K562 (cell line): ENCODE measurements at regions not wholly inside any gene's neighbourhood (a gene's known extent, or its start where the extent isn't known, plus 50 kb on each side); places are given as distances from the start of the nearest gene placed in this dataset.

Source experiments
- ATAC-seq: fragments of 200-7000 bp; cut with Tn5 transposase; 3 replicates; pipeline ENCODE4 v1.9.1; 2020; ENCODE audit warnings: moderate library complexity
- BruUV-seq: library from RNA; stranded (reverse); fragments of 400-500 nt; replicated peaks from 2 replicates; lab custom pipeline; 2021; lab: Mats Ljungman, UMichigan
- CTCF ChIA-PET: fragments of 300-600 bp; formaldehyde crosslinking; extraction: SDS; loops from one replicate; lab custom pipeline; 2021; ENCODE audit warnings: low intra/inter-chr PET ratio; lab: Yijun Ruan, JAX
- POLR2A ChIA-PET: fragments of 300-600, 350-650 bp; sonication (Branson Sonifier 250); formaldehyde crosslinking; extraction: SDS; loops from one replicate; lab custom pipeline; 2021; ENCODE audit warnings: antibody characterized with exemption, inconsistent platforms; lab: Yijun Ruan, JAX
- DNase-seq, 4 experiments: peaks; one replicate each; pipeline versions ENCODE4 v3.0.0 to v3.0.0-alpha.2; 2011 to 2018; ENCODE audit warnings: low spot score in 3 of 4, mixed read lengths in 3 of 4; ENCODE audit errors: extremely low read depth in 1 of 4
- FAIRE-seq: peaks from 2 replicates; lab custom pipeline; 2011; peaks lifted over from hg19 to GRCh38; lab: Jason Lieb, UNC
- H2AFZ ChIP-seq: 2 replicates; pipeline ENCODE4 v1.6.0; 2011; ENCODE audit warnings: low read depth, low read length, control low read depth, inconsistent platforms
- H3K27ac ChIP-seq: fragments of 200-600 bp; 3 replicates; pipeline ENCODE4 v1.8.0; 2011; ENCODE audit warnings: low read depth, mild to moderate bottlenecking, control low read depth, inconsistent platforms, low read length, moderate library complexity, mixed read lengths; ENCODE audit errors: extremely low read depth
- H3K27me3 ChIP-seq, 2 experiments: fragments of 300-600 bp in 1 of 2; 2 replicates in 1 of 2; 3 replicates in 1 of 2; pipeline versions ENCODE4 v1.6.0 to v1.8.0; 2011; ENCODE audit warnings: inconsistent platforms in 2 of 2, low read length in 2 of 2, mild to moderate bottlenecking in 1 of 2, mixed read lengths in 1 of 2, moderate library complexity in 1 of 2; ENCODE audit not compliant: control insufficient read depth in 2 of 2, insufficient read depth in 2 of 2
- H3K36me3 ChIP-seq: fragments of 300-600 bp; 3 replicates; pipeline ENCODE4 v1.8.0; 2011; ENCODE audit warnings: mild to moderate bottlenecking, low read length, inconsistent platforms; ENCODE audit not compliant: control insufficient read depth, insufficient read depth
- H3K4me1 ChIP-seq, 2 experiments: fragments of 200-600 bp in 1 of 2; replicated peaks in 1 of 2; 2 replicates in 1 of 2; 3 replicates in 1 of 2; pipeline versions ENCODE4 v1.5.1 to v1.8.0; 2011; ENCODE audit warnings: inconsistent platforms in 2 of 2, low read length in 2 of 2, mild to moderate bottlenecking in 1 of 2, mixed read lengths in 1 of 2, moderate library complexity in 1 of 2; ENCODE audit not compliant: control insufficient read depth in 2 of 2, insufficient read depth in 2 of 2
- H3K4me2 ChIP-seq: 2 replicates; pipeline ENCODE4 v1.6.1; 2011; ENCODE audit warnings: low read length, control low read depth, inconsistent platforms, mixed read lengths; ENCODE audit not compliant: insufficient read depth
- H3K4me3 ChIP-seq: fragments of 200-600 bp; sonication (generic), shearing (Covaris generic); 2 replicates; pipeline ENCODE4 v1.5.1; 2016; ENCODE audit warnings: control low read depth, inconsistent platforms
- H3K79me2 ChIP-seq: fragments of 200-600 bp; 3 replicates; pipeline ENCODE4 v1.8.0; 2011; ENCODE audit warnings: low read length, inconsistent platforms; ENCODE audit not compliant: control insufficient read depth, insufficient read depth
- H3K9ac ChIP-seq, 2 experiments: 2 replicates each; pipeline versions ENCODE4 v1.6.0 to v1.6.1; 2011; ENCODE audit warnings: low read depth in 2 of 2, low read length in 2 of 2, control low read depth in 1 of 2, inconsistent platforms in 1 of 2, mild to moderate bottlenecking in 1 of 2, mixed read lengths in 1 of 2; ENCODE audit not compliant: insufficient read depth in 1 of 2
- H3K9me1 ChIP-seq: one replicate; pipeline ENCODE4 v1.6.0; 2011; ENCODE audit warnings: inconsistent platforms, mild to moderate bottlenecking, low read length, moderate library complexity; ENCODE audit not compliant: control insufficient read depth, insufficient read depth
- H3K9me3 ChIP-seq: replicated peaks from 2 replicates; pipeline ENCODE4 v1.5.1; 2011; ENCODE audit warnings: low read depth, low read length, inconsistent platforms; ENCODE audit not compliant: control insufficient read depth, insufficient read depth
- H4K20me1 ChIP-seq: replicated peaks from 2 replicates; pipeline ENCODE4 v1.6.1; 2011; ENCODE audit warnings: low read length, inconsistent platforms, mixed read lengths; ENCODE audit not compliant: control insufficient read depth, insufficient read depth
- FOXA1 ChIP-seq: fragments of 450-650 bp; IDR thresholded peaks from 2 replicates; pipeline ENCODE4 v1.6.1; 2016; ENCODE audit warnings: mild to moderate bottlenecking, borderline replicate concordance
- KLF13 ChIP-seq: fragments of 450-650 bp; IDR thresholded peaks from 2 replicates; pipeline ENCODE4 v1.6.1; 2016; ENCODE audit warnings: missing genetic modification characterization, low read depth, mild to moderate bottlenecking, missing compliant biosample characterization, moderate library complexity, borderline replicate concordance
- RNF2 ChIP-seq: sonication (generic); IDR thresholded peaks from 2 replicates; pipeline ENCODE4 v1.6.1; 2016
- THRA ChIP-seq: fragments of 450-650 bp; IDR thresholded peaks from 2 replicates; pipeline ENCODE4 v1.6.1; 2017; ENCODE audit warnings: mild to moderate bottlenecking, moderate library complexity
- ZBTB40 ChIP-seq, 2 experiments: fragments of 450-650 bp in 1 of 2; sonication (generic) in 1 of 2; formaldehyde crosslinking in 1 of 2; IDR thresholded peaks; 2 replicates each; pipeline versions ENCODE4 v1.7.1 to v1.9.0; 2016 to 2022; ENCODE audit warnings: inconsistent platforms in 1 of 2, mild to moderate bottlenecking in 1 of 2, missing genetic modification reagents in 1 of 2
- ZBTB9 ChIP-seq: fragments of 450-650 bp; formaldehyde crosslinking; IDR thresholded peaks from 2 replicates; pipeline ENCODE4 v1.4.0; 2020; ENCODE audit warnings: mild to moderate bottlenecking, moderate library complexity
- ZC3H8 ChIP-seq: fragments of 450-650 bp; IDR thresholded peaks from 2 replicates; pipeline ENCODE4 v1.6.1; 2017
- WGBS: fragments of 100-300 bp; shearing (Covaris generic); methylation state at CpG from one replicate; pipeline ENCODE4 v1.1.6; 2016; ENCODE audit warnings: low coverage, mixed read lengths; ENCODE audit not compliant: insufficient coverage; ENCODE audit errors: missing lambda C conversion rate; 5-methylcytosine and 5-hydroxymethylcytosine counted together
- in situ Hi-C: fragments of 300-500 bp; cut with MboI; formaldehyde crosslinking; loops from 4 replicates; pipeline ENCODE4 v1.15.0; 2018; ENCODE audit warnings: inconsistent platforms, mixed read lengths
- intact Hi-C: fragments of 100-400 bp; cut with micrococcal nuclease; formaldehyde crosslinking; loops from 2 replicates; pipeline ENCODE4 v1.14.2; 2022

GRCh38 chr14:58789736-58790135, 152.0 kb downstream of the DACT1 start:
- ChIA-PET POLR2A (no interaction called here), CTCF (no interaction called here)
- H3K4me3 ChIP-seq: no peak overlapping the region
- TF ChIP-seq ZC3H8: no peak
- TF ChIP-seq KLF13 (tag): no peak
- no peak for TF ChIP-seq ZBTB40 (IDR thresholded peaks at IDR 0.05)
- TF ChIP-seq ZBTB40 (CRISPR knock-in tag; IDR thresholded peaks at IDR 0.05): no peak
- TF ChIP-seq FOXA1: no peak
- TF ChIP-seq RNF2: no peak
- TF ChIP-seq THRA: no peak
- no peak for TF ChIP-seq ZBTB9
- H3K4me2 ChIP-seq: no peak overlapping the region
- H3K36me3 ChIP-seq: no peaks in the 10 kb centered on the region
- no peaks in the 10 kb centered on the region for H3K79me2 ChIP-seq
- no peak overlapping the region for H2AFZ ChIP-seq
- intact Hi-C loops (no loop called here), in situ Hi-C loops (no loop called here)
- H3K4me1 ChIP-seq: no peaks in the 10 kb centered on the region
- no TSS peak for BruUV-seq
- no peaks in the 10 kb centered on the region for H3K9me1 ChIP-seq
- H3K27me3 ChIP-seq: peaks cover 0 to 5% of the 10 kb centered on the region in 2 experiments; a peak in 1 of 5 replicates
- DNase-seq: no peak
- no peak overlapping the region for H3K27ac ChIP-seq
- H3K9me3 ChIP-seq: no peaks in the 10 kb centered on the region
- no peak overlapping the region for H3K9ac ChIP-seq
- H4K20me1 ChIP-seq: no peaks in the 10 kb centered on the region
- FAIRE-seq: no peak
- 0% methylated on average over 3 of the region's 4 CpGs for WGBS
- ATAC-seq: no peak
